ENCODE measurements at regions not wholly inside any gene's neighbourhood (a gene's known extent, or its start where the extent isn't known, plus 50 kb on each side); places are given as distances from the start of the nearest gene placed in this dataset.
"Not testable (repeated sequence)": the region's sequence is repeated elsewhere in the genome, so short reads cannot be mapped to it uniquely, and the experiment has no call there.

- no peak for DNase-seq
These were observed 87.1 kb upstream of the KCNA1 start for GRCh38 chr12:4822572-4822971.

GRCh38 chr12:4824380-4824779 is 85.3 kb upstream of the KCNA1 start:
- DNase-seq, result no peak

GRCh38 chr12:4825011-4825858 is 84.5 kb upstream of the KCNA1 start:
- no peak for DNase-seq

- no peak for DNase-seq
These were observed 82.8 kb upstream of the KCNA1 start for GRCh38 chr12:4826909-4827308.

- no peak for DNase-seq
These were observed 81.5 kb upstream of the KCNA1 start for GRCh38 chr12:4828176-4828575.

GRCh38 chr12:4829161-4829792 is 80.4 kb upstream of the KCNA1 start:
- DNase-seq, result no peak

- peak; percentile 48 for DNase-seq
These were observed 79.9 kb upstream of the KCNA1 start for GRCh38 chr12:4829793-4830162.

GRCh38 chr12:4830556-4831210 is 79.0 kb upstream of the KCNA1 start:
- no peak for DNase-seq

- no peak for DNase-seq
These were observed 76.7 kb upstream of the KCNA1 start for GRCh38 chr12:4833053-4833452.

GRCh38 chr12:4833524-4833923 is 76.2 kb upstream of the KCNA1 start:
- no peak for DNase-seq

- not testable (repeated sequence) for DNase-seq
These were observed 67.3 kb upstream of the KCNA1 start for GRCh38 chr12:4842401-4842800.

GRCh38 chr12:4843907-4844306 is 65.8 kb upstream of the KCNA1 start:
- DNase-seq, result no peak

- no peak for DNase-seq
These were observed 62.0 kb upstream of the KCNA1 start for GRCh38 chr12:4847713-4848112.

GRCh38 chr12:4849115-4849541 is 60.6 kb upstream of the KCNA1 start:
- DNase-seq, result peak; percentile 9

- no peak for DNase-seq
These were observed 59.8 kb upstream of the KCNA1 start for GRCh38 chr12:4849795-4850345.

- no peak for DNase-seq
These were observed 58.8 kb upstream of the KCNA1 start for GRCh38 chr12:4850857-4851380.

GRCh38 chr12:4852308-4852707 is 57.4 kb upstream of the KCNA1 start:
- no peak for DNase-seq

GRCh38 chr12:4852911-4853310 is 56.8 kb upstream of the KCNA1 start:
- no peak for DNase-seq

GRCh38 chr12:4855121-4855924 is 54.4 kb upstream of the KCNA1 start:
- DNase-seq, result peak; percentile 84

- peak; percentile 19 for DNase-seq
These were observed 53.1 kb upstream of the KCNA1 start for GRCh38 chr12:4856596-4856995.

- DNase-seq, result peak; percentile 92
These were observed 52.0 kb upstream of the KCNA1 start for GRCh38 chr12:4857472-4858291.

GRCh38 chr12:4858386-4858785 is 51.3 kb upstream of the KCNA1 start:
- DNase-seq, result peak; percentile 61

Data from NCI-H1092 treated with DMSO at 0.1 percent for 48 hours (cell line).